Inflammatory macrophage treated with lipopolysaccharide for 4 hours (primary cell): ENCODE measurements at regions not wholly inside any gene's neighbourhood (a gene's known extent, or its start where the extent isn't known, plus 50 kb on each side); places are given as distances from the start of the nearest gene placed in this dataset.

Experiments
- DNase-seq: peaks from one replicate; pipeline ENCODE4 v3.0.0-alpha.2; 2020

- no peak for DNase-seq
These were observed 1832.8 kb upstream of the PRR20A start for GRCh38 chr13:55307909-55308308.

- no peak for DNase-seq
These were observed 1798.8 kb upstream of the PRR20A start for GRCh38 chr13:55341891-55342290.

- DNase-seq, result no peak
These were observed 1795.5 kb upstream of the PRR20A start for GRCh38 chr13:55345224-55345623.

GRCh38 chr13:55347528-55347927 lies 1793.2 kb upstream of the PRR20A start:
- no peak for DNase-seq

GRCh38 chr13:55359067-55359466 lies 1781.7 kb upstream of the PRR20A start:
- DNase-seq, result no peak

GRCh38 chr13:55361141-55361540 lies 1779.6 kb upstream of the PRR20A start:
- DNase-seq, result no peak

GRCh38 chr13:55366676-55367075 lies 1774.0 kb upstream of the PRR20A start:
- no peak for DNase-seq

GRCh38 chr13:55394470-55394869 lies 1746.2 kb upstream of the PRR20A start:
- no peak for DNase-seq

GRCh38 chr13:55402870-55403269 lies 1737.8 kb upstream of the PRR20A start:
- DNase-seq, result no peak

GRCh38 chr13:55403887-55404487 lies 1736.7 kb upstream of the PRR20A start:
- DNase-seq, result no peak

- DNase-seq, result no peak
These were observed 1730.1 kb upstream of the PRR20A start for GRCh38 chr13:55410398-55411330.

- DNase-seq, result no peak
These were observed 1722.6 kb upstream of the PRR20A start for GRCh38 chr13:55418095-55418494.

- DNase-seq, result no peak
These were observed 1707.9 kb upstream of the PRR20A start for GRCh38 chr13:55432814-55433213.

GRCh38 chr13:55437162-55437561 lies 1703.6 kb upstream of the PRR20A start:
- no peak for DNase-seq

- no peak for DNase-seq
These were observed 1701.3 kb upstream of the PRR20A start for GRCh38 chr13:55439450-55439849.

GRCh38 chr13:55440465-55441085 lies 1700.1 kb upstream of the PRR20A start:
- DNase-seq, result no peak

- DNase-seq, result no peak
These were observed 1676.5 kb upstream of the PRR20A start for GRCh38 chr13:55464222-55464621.

GRCh38 chr13:55467476-55467875 lies 1673.2 kb upstream of the PRR20A start:
- no peak for DNase-seq

GRCh38 chr13:55483626-55484158 lies 1657.0 kb upstream of the PRR20A start:
- no peak for DNase-seq

GRCh38 chr13:55493297-55493696 lies 1647.4 kb upstream of the PRR20A start:
- no peak for DNase-seq

- no peak for DNase-seq
These were observed 1643.2 kb upstream of the PRR20A start for GRCh38 chr13:55497486-55497885.

- DNase-seq, result no peak
These were observed 1640.0 kb upstream of the PRR20A start for GRCh38 chr13:55500694-55501093.

- no peak for DNase-seq
These were observed 1624.1 kb upstream of the PRR20A start for GRCh38 chr13:55516610-55517009.

GRCh38 chr13:55517312-55517711 lies 1623.4 kb upstream of the PRR20A start:
- DNase-seq, result no peak
